DOHH2 (cell line): ENCODE measurements at regions not wholly inside any gene's neighbourhood (a gene's known extent, or its start where the extent isn't known, plus 50 kb on each side); places are given as distances from the start of the nearest gene placed in this dataset.

Source experiments
- H3F3A ChIP-seq: fragments of 200-600 bp; sonication (generic), shearing (Covaris generic); 2 replicates; pipeline ENCODE4 v1.6.0; 2016; ENCODE audit warnings: antibody characterized with exemption, mild to moderate bottlenecking; ENCODE audit not compliant: control insufficient read depth, insufficient read depth
- H3K27ac ChIP-seq: fragments of 200-600 bp; sonication (generic); 2 replicates; pipeline ENCODE4 v1.5.1; 2014; ENCODE audit warnings: low read depth, mild to moderate bottlenecking, low read length, moderate library complexity
- H3K27me3 ChIP-seq: fragments of 200-600 bp; sonication (generic); 2 replicates; pipeline ENCODE4 v1.6.1; 2014; ENCODE audit warnings: mild to moderate bottlenecking, low read length, mixed read lengths; ENCODE audit not compliant: control insufficient read depth
- H3K36me3 ChIP-seq: fragments of 200-600 bp; sonication (generic); 2 replicates; pipeline ENCODE4 v1.6.1; 2014; ENCODE audit warnings: mild to moderate bottlenecking, low read length, moderate library complexity, mixed read lengths; ENCODE audit not compliant: control insufficient read depth
- H3K4me1 ChIP-seq: fragments of 200-600 bp; sonication (generic); 2 replicates; pipeline ENCODE4 v1.6.1; 2014; ENCODE audit warnings: mild to moderate bottlenecking, low read length, mixed read lengths; ENCODE audit not compliant: control insufficient read depth
- H3K4me2 ChIP-seq: fragments of 200-600 bp; sonication (generic); 2 replicates; pipeline ENCODE4 v1.6.0; 2014; ENCODE audit warnings: mild to moderate bottlenecking, low read length, moderate library complexity
- H3K4me3 ChIP-seq: fragments of 200-600 bp; sonication (generic); 2 replicates; pipeline ENCODE4 v1.5.1; 2014; ENCODE audit warnings: mild to moderate bottlenecking, low read length, mixed read lengths
- H3K79me2 ChIP-seq: fragments of 200-600 bp; sonication (generic); 2 replicates; pipeline ENCODE4 v1.6.1; 2014; ENCODE audit warnings: mild to moderate bottlenecking, low read length, mixed read lengths; ENCODE audit not compliant: control insufficient read depth
- H3K9me2 ChIP-seq: fragments of 200-600 bp; sonication (generic); replicated peaks from 2 replicates; pipeline ENCODE4 v1.6.1; 2014; ENCODE audit warnings: mild to moderate bottlenecking, low read length, mixed read lengths; ENCODE audit not compliant: control insufficient read depth
- H3K9me3 ChIP-seq: fragments of 200-600 bp; sonication (generic); 2 replicates; pipeline ENCODE4 v1.6.1; 2014; ENCODE audit warnings: antibody characterized with exemption, low read length, mixed read lengths; ENCODE audit not compliant: control insufficient read depth, insufficient read depth
- H4K20me1 ChIP-seq: fragments of 200-600 bp; sonication (generic); 2 replicates; pipeline ENCODE4 v1.6.0; 2014; ENCODE audit warnings: low read depth, mild to moderate bottlenecking, antibody characterized with exemption, low read length, moderate library complexity; ENCODE audit not compliant: control insufficient read depth, insufficient read depth
- EZH2phosphoT487 ChIP-seq: fragments of 200-600 bp; sonication (generic); IDR thresholded peaks from 2 replicates; pipeline ENCODE4 v1.6.1; 2017; ENCODE audit warnings: borderline replicate concordance, mild to moderate bottlenecking, antibody characterized with exemption, low read length, moderate library complexity, mixed read lengths
- TF ChIP-seq, protein P1 (sequence below): fragments of 200-600 bp; sonication (generic); IDR thresholded peaks from one replicate; pipeline ENCODE4 v1.5.1; 2014; ENCODE audit warnings: antibody characterized with exemption, mild to moderate bottlenecking, low read depth, low read length; ENCODE audit not compliant: poor library complexity, severe bottlenecking

DNA sequence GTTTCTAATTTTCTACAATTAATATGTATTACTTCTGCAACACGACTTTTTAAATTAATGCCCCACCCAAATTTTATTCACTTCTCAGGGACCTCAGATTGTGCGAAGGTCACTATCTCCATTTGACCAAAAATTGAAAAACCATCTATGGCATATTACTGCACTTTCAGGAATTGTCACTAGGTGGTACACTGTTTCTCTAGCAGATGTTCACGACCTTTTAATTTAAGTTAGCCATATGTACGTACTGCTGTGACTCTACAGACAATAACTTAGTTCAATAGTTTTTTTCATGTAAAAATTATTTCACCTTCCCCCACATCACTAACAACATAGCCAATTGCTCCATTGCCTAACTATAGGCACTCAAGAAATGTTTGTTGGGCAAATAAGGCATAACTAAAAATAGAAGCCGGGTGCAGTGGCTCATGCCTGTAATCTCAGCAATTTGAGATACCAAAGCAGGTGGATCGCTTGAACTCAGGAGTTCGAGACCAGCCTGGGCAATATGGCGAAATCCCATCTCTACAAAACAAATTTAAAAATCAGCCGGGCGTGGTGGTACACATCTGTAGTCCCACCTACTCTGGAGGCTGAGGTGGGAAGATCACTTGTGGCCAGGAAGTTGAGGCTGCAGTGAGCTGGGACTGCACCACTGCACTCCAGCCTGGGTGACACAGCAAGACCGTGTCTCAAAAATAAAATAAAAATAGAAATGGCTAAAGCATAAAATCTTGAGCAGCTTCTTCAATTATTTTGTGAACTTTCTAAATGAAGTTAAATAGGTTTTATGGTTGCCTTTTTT lies 75.7 kb upstream of the PKN2 start:
- no peaks in the 10 kb centered on the region for H3K79me2 ChIP-seq
- TF ChIP-seq, protein P1, sequence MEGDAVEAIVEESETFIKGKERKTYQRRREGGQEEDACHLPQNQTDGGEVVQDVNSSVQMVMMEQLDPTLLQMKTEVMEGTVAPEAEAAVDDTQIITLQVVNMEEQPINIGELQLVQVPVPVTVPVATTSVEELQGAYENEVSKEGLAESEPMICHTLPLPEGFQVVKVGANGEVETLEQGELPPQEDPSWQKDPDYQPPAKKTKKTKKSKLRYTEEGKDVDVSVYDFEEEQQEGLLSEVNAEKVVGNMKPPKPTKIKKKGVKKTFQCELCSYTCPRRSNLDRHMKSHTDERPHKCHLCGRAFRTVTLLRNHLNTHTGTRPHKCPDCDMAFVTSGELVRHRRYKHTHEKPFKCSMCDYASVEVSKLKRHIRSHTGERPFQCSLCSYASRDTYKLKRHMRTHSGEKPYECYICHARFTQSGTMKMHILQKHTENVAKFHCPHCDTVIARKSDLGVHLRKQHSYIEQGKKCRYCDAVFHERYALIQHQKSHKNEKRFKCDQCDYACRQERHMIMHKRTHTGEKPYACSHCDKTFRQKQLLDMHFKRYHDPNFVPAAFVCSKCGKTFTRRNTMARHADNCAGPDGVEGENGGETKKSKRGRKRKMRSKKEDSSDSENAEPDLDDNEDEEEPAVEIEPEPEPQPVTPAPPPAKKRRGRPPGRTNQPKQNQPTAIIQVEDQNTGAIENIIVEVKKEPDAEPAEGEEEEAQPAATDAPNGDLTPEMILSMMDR, result peak; percentile 72
- no peak for TF ChIP-seq EZH2phosphoT487
- peaks cover 12% of the 10 kb centered on the region for H3K4me1 ChIP-seq
- H3K9me2 ChIP-seq, result no peaks in the 10 kb centered on the region
- no peaks in the 10 kb centered on the region for H3K27me3 ChIP-seq
- no peak overlapping the region for H3K27ac ChIP-seq
- no peaks in the 10 kb centered on the region for H3K36me3 ChIP-seq
- H4K20me1 ChIP-seq, result no peaks in the 10 kb centered on the region
- H3F3A ChIP-seq, result no peaks in the 10 kb centered on the region
- H3K4me3 ChIP-seq, result no peak overlapping the region
- H3K4me2 ChIP-seq, result peak overlapping the region; percentile 47
- H3K9me3 ChIP-seq, result no peaks in the 10 kb centered on the region

DNA sequence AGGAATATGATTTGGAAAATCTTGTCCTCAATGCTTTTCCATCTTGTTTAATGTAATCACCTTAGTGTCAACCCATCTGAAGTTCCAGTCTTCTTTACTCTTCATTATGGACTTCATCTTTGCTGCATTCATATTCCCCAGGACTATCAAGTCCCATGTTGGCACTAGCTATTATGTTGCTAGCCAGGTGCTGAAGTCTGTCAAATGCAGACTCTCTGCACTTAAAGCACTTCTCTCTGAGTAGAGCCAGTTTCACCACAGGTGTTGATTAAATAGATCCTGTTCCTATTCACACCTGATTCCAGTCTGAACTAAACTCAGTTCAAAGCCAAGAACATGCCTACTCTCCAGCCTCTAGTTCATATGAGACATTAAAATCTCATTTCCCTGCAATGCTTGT lies 75.0 kb upstream of the PKN2 start:
- Histone ChIP-seq H3K27me3 (no peaks in the 10 kb centered on the region), H3F3A (no peaks in the 10 kb centered on the region), H4K20me1 (no peaks in the 10 kb centered on the region), H3K79me2 (no peaks in the 10 kb centered on the region), H3K9me2 (no peaks in the 10 kb centered on the region), H3K27ac (no peak overlapping the region), H3K4me2 (no peak overlapping the region), H3K4me1 (peaks cover 12% of the 10 kb centered on the region), H3K36me3 (no peaks in the 10 kb centered on the region), H3K4me3 (no peak overlapping the region), H3K9me3 (no peaks in the 10 kb centered on the region)
- TF ChIP-seq, protein P1, result no peak
- no peak for TF ChIP-seq EZH2phosphoT487

DNA sequence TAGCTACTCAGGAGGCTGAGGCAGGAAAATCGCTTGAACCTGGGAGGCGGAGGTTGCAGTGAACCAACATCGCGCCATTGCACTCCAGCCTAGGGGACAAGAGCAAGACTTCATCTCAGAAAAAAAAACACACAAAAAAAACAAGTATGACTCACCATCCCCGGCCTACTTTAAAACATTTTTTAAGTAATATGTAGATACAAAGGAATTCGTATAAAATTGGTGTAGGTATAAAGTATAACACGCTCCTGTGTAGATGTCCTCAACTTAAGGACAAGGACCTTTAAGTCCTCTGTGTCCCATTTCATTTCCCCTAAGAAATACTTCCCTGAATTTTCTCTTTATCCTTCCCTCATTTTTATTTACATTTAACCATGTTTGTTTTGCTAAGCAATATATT lies 73.4 kb upstream of the PKN2 start:
- H3K36me3 ChIP-seq, result no peaks in the 10 kb centered on the region
- H3K9me2 ChIP-seq, result no peaks in the 10 kb centered on the region
- H4K20me1 ChIP-seq, result no peaks in the 10 kb centered on the region
- no peak overlapping the region for H3K4me3 ChIP-seq
- H3K27ac ChIP-seq, result no peak overlapping the region
- H3K9me3 ChIP-seq, result peaks cover 1% of the 10 kb centered on the region
- no peaks in the 10 kb centered on the region for H3K79me2 ChIP-seq
- H3K4me1 ChIP-seq, result peaks cover 12% of the 10 kb centered on the region
- no peak overlapping the region for H3K4me2 ChIP-seq
- TF ChIP-seq, protein P1, result no peak
- no peak for TF ChIP-seq EZH2phosphoT487
- no peaks in the 10 kb centered on the region for H3F3A ChIP-seq
- no peaks in the 10 kb centered on the region; the same call in 1 of the 2 replicates for H3K27me3 ChIP-seq
